Mesenchymal stem cell (in vitro differentiated cells and primary cell): ENCODE measurements at regions not wholly inside any gene's neighbourhood (a gene's known extent, or its start where the extent isn't known, plus 50 kb on each side); places are given as distances from the start of the nearest gene placed in this dataset.

Source experiments
- DNase-seq: peaks from one replicate; pipeline ENCODE4 v3.0.0-alpha.2; 2013
- H2AFZ ChIP-seq: one replicate; pipeline ENCODE4 v1.6.1; 2013; ENCODE audit warnings: low read depth, mild to moderate bottlenecking, control low read depth, inconsistent platforms, low read length, moderate library complexity
- H2AK5ac ChIP-seq: 2 replicates; pipeline ENCODE4 v1.6.1; 2013; ENCODE audit warnings: low read length, moderate library complexity, mild to moderate bottlenecking, inconsistent platforms; ENCODE audit not compliant: severe bottlenecking
- H2BK120ac ChIP-seq: one replicate; pipeline ENCODE4 v1.6.1; 2013; ENCODE audit warnings: low read depth, mild to moderate bottlenecking, inconsistent platforms, low read length, moderate library complexity
- H2BK12ac ChIP-seq, 2 experiments: one replicate each; pipeline ENCODE4 v1.6.1; 2013; ENCODE audit warnings: inconsistent platforms in 2 of 2, low read length in 2 of 2, mild to moderate bottlenecking in 2 of 2, moderate library complexity in 2 of 2, control low read depth in 1 of 2
- H2BK15ac ChIP-seq: one replicate; pipeline ENCODE4 v1.6.1; 2013; ENCODE audit warnings: mild to moderate bottlenecking, low read depth, inconsistent platforms; ENCODE audit not compliant: poor library complexity, severe bottlenecking
- H2BK5ac ChIP-seq: 2 replicates; pipeline ENCODE4 v1.6.1; 2013; ENCODE audit warnings: low read depth, mild to moderate bottlenecking, low read length, control low read depth, inconsistent platforms; ENCODE audit not compliant: poor library complexity, severe bottlenecking
- H3K14ac ChIP-seq, 2 experiments: one replicate each; pipeline ENCODE4 v1.6.1; 2013; ENCODE audit warnings: inconsistent platforms in 2 of 2, low read length in 2 of 2, control low read depth in 1 of 2, mild to moderate bottlenecking in 1 of 2, moderate library complexity in 1 of 2
- H3K18ac ChIP-seq, 2 experiments: one replicate each; pipeline ENCODE4 v1.6.1; 2013; ENCODE audit warnings: inconsistent platforms in 2 of 2, low read length in 2 of 2, control low read depth in 1 of 2, low read depth in 1 of 2, mild to moderate bottlenecking in 1 of 2
- H3K23ac ChIP-seq, 2 experiments: one replicate each; pipeline ENCODE4 v1.6.1; 2013; ENCODE audit warnings: inconsistent platforms in 2 of 2, low read length in 2 of 2, mild to moderate bottlenecking in 2 of 2, moderate library complexity in 2 of 2, control low read depth in 1 of 2
- H3K27ac ChIP-seq: 2 replicates; pipeline ENCODE4 v1.5.1; 2013; ENCODE audit warnings: mild to moderate bottlenecking, moderate library complexity, low read length, control low read depth, inconsistent platforms; ENCODE audit not compliant: poor library complexity, severe bottlenecking
- H3K27me3 ChIP-seq, 2 experiments: 2 replicates each; pipeline versions ENCODE4 v1.6.1 to v1.7.0; 2013; ENCODE audit warnings: low read length in 2 of 2, mild to moderate bottlenecking in 2 of 2, moderate library complexity in 2 of 2, control low read depth in 1 of 2, inconsistent platforms in 1 of 2; ENCODE audit not compliant: control insufficient read depth in 1 of 2, insufficient read depth in 1 of 2
- H3K36me3 ChIP-seq, 2 experiments: 2 replicates each; pipeline versions ENCODE4 v1.6.1 to v1.7.0; 2013; ENCODE audit warnings: low read length in 2 of 2, control low read depth in 1 of 2, inconsistent platforms in 1 of 2, low read depth in 1 of 2, mild to moderate bottlenecking in 1 of 2; ENCODE audit not compliant: insufficient read depth in 2 of 2, control insufficient read depth in 1 of 2
- H3K4ac ChIP-seq, 2 experiments: one replicate each; pipeline ENCODE4 v1.6.1; 2013; ENCODE audit warnings: inconsistent platforms in 2 of 2, low read length in 2 of 2, mild to moderate bottlenecking in 2 of 2, moderate library complexity in 2 of 2, control low read depth in 1 of 2, low read depth in 1 of 2
- H3K4me1 ChIP-seq: 2 replicates; pipeline ENCODE4 v1.6.1; 2013; ENCODE audit warnings: low read depth, low read length, control low read depth; ENCODE audit not compliant: control insufficient read depth, insufficient read depth
- H3K4me2 ChIP-seq: 2 replicates; pipeline ENCODE4 v1.6.1; 2013; ENCODE audit warnings: low read length, mild to moderate bottlenecking, inconsistent platforms; ENCODE audit not compliant: poor library complexity, severe bottlenecking
- H3K4me3 ChIP-seq, 2 experiments: 2 replicates each; pipeline versions ENCODE4 v1.5.1 to v1.7.0; 2013; ENCODE audit warnings: low read length in 2 of 2, mild to moderate bottlenecking in 2 of 2, control low read depth in 1 of 2, low read depth in 1 of 2; ENCODE audit not compliant: insufficient read depth in 1 of 2
- H3K79me1 ChIP-seq: replicated peaks from 2 replicates; pipeline ENCODE4 v1.6.1; 2013; ENCODE audit warnings: mild to moderate bottlenecking, control low read depth, low read length, inconsistent platforms; ENCODE audit not compliant: poor library complexity, severe bottlenecking
- H3K9ac ChIP-seq: 2 replicates; pipeline ENCODE4 v1.7.0; 2013; ENCODE audit warnings: mild to moderate bottlenecking, low read length, moderate library complexity
- H3K9me3 ChIP-seq: 2 replicates; pipeline ENCODE4 v1.7.0; 2013; ENCODE audit warnings: mild to moderate bottlenecking, low read length; ENCODE audit not compliant: control insufficient read depth
- H4K8ac ChIP-seq: one replicate; pipeline ENCODE4 v1.6.1; 2013; ENCODE audit warnings: inconsistent platforms, mild to moderate bottlenecking, low read length, moderate library complexity
- H4K91ac ChIP-seq: one replicate; pipeline ENCODE4 v1.6.1; 2013; ENCODE audit warnings: mild to moderate bottlenecking, low read length, inconsistent platforms
- WGBS: methylation state at CpG from one replicate; pipeline ENCODE4 v1.1.7; 2013; ENCODE audit warnings: mixed read lengths; 5-methylcytosine and 5-hydroxymethylcytosine counted together

DNA sequence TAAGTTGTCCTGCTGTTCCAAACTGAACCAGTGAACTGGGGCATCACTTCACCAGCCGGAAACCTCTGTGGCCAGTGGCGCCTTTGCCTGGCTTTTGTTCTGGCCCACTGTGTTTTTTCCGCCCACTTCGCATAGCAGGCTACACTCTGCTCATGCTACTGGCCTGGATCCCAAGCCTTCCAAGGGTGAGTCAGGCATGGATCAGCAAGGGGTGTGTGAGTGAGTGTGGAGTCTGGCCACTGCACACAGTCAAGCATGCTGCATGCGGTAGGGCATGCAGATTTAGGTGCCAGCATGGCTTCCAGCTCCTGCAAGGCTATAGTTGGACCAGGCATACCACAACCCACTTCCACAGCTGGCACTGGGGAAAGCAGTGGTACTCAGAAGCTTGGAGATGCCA, 1967.9 kb downstream of the C4orf33 start:
- Histone ChIP-seq H3K4me2 (no peak overlapping the region), H3K27ac (no peak overlapping the region), H2BK12ac (no peak overlapping the region), H3K9ac (no peak overlapping the region), H3K18ac (no peak overlapping the region), H3K27me3 (no peaks in the 10 kb centered on the region), H2AK5ac (no peak overlapping the region), H3K23ac (no peak overlapping the region), H2BK15ac (no peak overlapping the region), H3K14ac (no peak overlapping the region), H3K4ac (no peak overlapping the region), H3K79me1 (no peaks in the 10 kb centered on the region), H2BK120ac (no peak overlapping the region), H4K8ac (no peak overlapping the region), H3K36me3 (no peaks in the 10 kb centered on the region), H4K91ac (no peak overlapping the region), H3K9me3 (peaks cover 44% of the 10 kb centered on the region), H2BK5ac (no peak overlapping the region), H3K4me3 (no peak overlapping the region), H2AFZ (no peak overlapping the region), H3K4me1 (no peaks in the 10 kb centered on the region)
- WGBS: 98% methylated on average over 5 of the region's 5 CpGs
- DNase-seq: no peak

DNA sequence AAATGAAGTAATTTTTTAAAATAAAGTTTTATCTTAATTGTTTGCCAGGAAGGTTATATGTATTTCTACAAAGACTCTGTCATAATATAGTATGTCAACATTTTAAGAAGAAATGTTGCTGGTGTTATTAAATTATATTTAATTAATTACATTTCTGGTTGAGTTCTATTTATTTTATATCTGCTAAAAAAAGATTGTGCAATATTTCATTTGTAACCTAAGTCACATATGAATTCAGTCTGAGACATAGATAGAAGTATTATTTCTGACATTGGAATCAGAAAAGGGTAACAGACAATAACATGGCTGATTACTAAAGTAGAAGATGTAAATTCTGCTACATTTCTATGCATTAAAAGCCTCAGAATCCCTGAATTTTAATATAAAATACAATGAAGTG, 1985.1 kb downstream of the C4orf33 start:
- no peak overlapping the region for H3K18ac ChIP-seq
- no peak overlapping the region for H3K9ac ChIP-seq
- H3K4me1 ChIP-seq: no peaks in the 10 kb centered on the region
- no peak overlapping the region for H4K91ac ChIP-seq
- no peaks in the 10 kb centered on the region for H3K27me3 ChIP-seq
- no peak overlapping the region for H2BK120ac ChIP-seq
- H3K4me3 ChIP-seq: no peak overlapping the region
- H2AFZ ChIP-seq: no peak overlapping the region
- H2AK5ac ChIP-seq: no peak overlapping the region
- H3K27ac ChIP-seq: no peak overlapping the region
- no peak overlapping the region for H3K14ac ChIP-seq
- H3K79me1 ChIP-seq: no peaks in the 10 kb centered on the region
- no peak overlapping the region for H4K8ac ChIP-seq
- no peak overlapping the region for H3K4me2 ChIP-seq
- H2BK5ac ChIP-seq: no peak overlapping the region
- H2BK12ac ChIP-seq: no peak overlapping the region
- no peaks in the 10 kb centered on the region for H3K9me3 ChIP-seq
- no peak overlapping the region for H3K23ac ChIP-seq
- no peak overlapping the region for H3K4ac ChIP-seq
- H3K36me3 ChIP-seq: no peaks in the 10 kb centered on the region
- H2BK15ac ChIP-seq: no peak overlapping the region
- no peak for DNase-seq

DNA sequence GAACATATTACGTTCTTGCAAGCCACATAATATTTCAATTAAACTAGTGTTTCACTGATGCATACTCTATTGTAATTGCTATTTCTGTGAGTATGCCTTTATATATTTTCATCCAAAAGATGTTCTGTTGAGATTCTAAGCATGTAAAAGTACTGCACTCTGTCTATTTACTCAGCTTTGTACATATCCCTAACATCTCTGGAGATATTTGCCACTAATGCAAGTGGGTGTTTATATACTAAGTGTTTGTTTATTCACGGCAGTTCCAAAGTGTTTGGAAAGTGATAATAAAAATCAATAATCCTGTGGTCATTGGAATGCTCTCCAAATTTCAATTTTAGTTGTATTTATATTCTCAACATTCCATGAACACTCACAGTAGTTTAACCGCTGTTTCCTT, 1989.0 kb downstream of the C4orf33 start:
- Histone ChIP-seq H3K18ac (no peak overlapping the region), H3K27ac (no peak overlapping the region), H2BK5ac (no peak overlapping the region), H3K4me3 (no peak overlapping the region), H3K14ac (no peak overlapping the region), H3K4me1 (no peaks in the 10 kb centered on the region), H2BK120ac (no peak overlapping the region), H3K9ac (no peak overlapping the region), H3K9me3 (no peaks in the 10 kb centered on the region), H3K36me3 (no peaks in the 10 kb centered on the region), H3K4ac (no peak overlapping the region), H3K23ac (no peak overlapping the region), H2AK5ac (no peak overlapping the region), H2BK12ac (no peak overlapping the region), H4K8ac (no peak overlapping the region), H4K91ac (no peak overlapping the region), H3K27me3 (no peaks in the 10 kb centered on the region), H3K79me1 (no peaks in the 10 kb centered on the region), H2BK15ac (no peak overlapping the region), H2AFZ (no peak overlapping the region), H3K4me2 (no peak overlapping the region)
- WGBS: 82% methylated on average over 1 of the region's 3 CpGs
- DNase-seq: no peak

DNA sequence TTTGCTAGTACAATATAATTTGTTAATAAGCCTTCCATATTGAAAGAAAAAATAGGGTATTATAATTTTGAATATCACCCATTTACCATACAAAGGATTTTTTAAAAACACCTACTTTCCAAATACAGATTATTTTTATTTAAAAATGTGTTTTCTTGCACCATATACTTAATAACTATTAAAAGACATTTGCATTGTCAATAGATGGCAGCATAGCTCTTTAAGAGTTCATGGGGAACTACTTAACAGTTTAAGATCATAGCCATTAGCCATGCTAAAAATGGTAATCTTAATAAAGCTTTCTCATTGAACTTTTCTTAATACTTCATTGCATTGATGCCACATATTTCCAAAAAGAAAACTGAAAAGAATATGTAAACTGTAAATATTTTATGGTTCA, 1995.9 kb downstream of the C4orf33 start:
- Histone ChIP-seq H2BK15ac (no peak overlapping the region), H3K4me3 (no peak overlapping the region), H3K23ac (no peak overlapping the region), H2BK120ac (no peak overlapping the region), H3K9me3 (no peaks in the 10 kb centered on the region), H2AFZ (no peak overlapping the region), H2BK5ac (no peak overlapping the region), H3K27ac (no peak overlapping the region), H4K91ac (no peak overlapping the region), H3K14ac (no peak overlapping the region), H3K9ac (no peak overlapping the region), H2BK12ac (no peak overlapping the region), H3K4ac (no peak overlapping the region), H3K18ac (no peak overlapping the region), H3K4me1 (no peaks in the 10 kb centered on the region), H3K36me3 (no peaks in the 10 kb centered on the region), H3K79me1 (no peaks in the 10 kb centered on the region), H4K8ac (no peak overlapping the region), H3K4me2 (no peak overlapping the region), H3K27me3 (no peaks in the 10 kb centered on the region), H2AK5ac (no peak overlapping the region)
- DNase-seq: peak; percentile 68
